GM23248 (cell line): ENCODE measurements at regions not wholly inside any gene's neighbourhood (a gene's known extent, or its start where the extent isn't known, plus 50 kb on each side); places are given as distances from the start of the nearest gene placed in this dataset.
A peak's percentile ranks its signal among the peaks of the same experiment; 100 is the strongest.

ENCODE experiments used
- DNase-seq: peaks from one replicate; pipeline ENCODE4 v3.0.0-alpha.2; 2015
- H2AFZ ChIP-seq: fragments of 200-600 bp; sonication (generic); 2 replicates; pipeline ENCODE4 v1.6.1; 2016; ENCODE audit warnings: antibody characterized with exemption
- H3F3A ChIP-seq: fragments of 200-600 bp; sonication (generic); 2 replicates; pipeline ENCODE4 v1.6.1; 2016; ENCODE audit warnings: mild to moderate bottlenecking, antibody characterized with exemption, mixed run types; ENCODE audit not compliant: insufficient read depth
- H3K27ac ChIP-seq: fragments of 200-600 bp; sonication (generic); 2 replicates; pipeline ENCODE4 v1.5.1; 2016; ENCODE audit warnings: mild to moderate bottlenecking
- H3K27me3 ChIP-seq: fragments of 200-600 bp; sonication (generic); replicated peaks from 2 replicates; pipeline ENCODE4 v1.6.1; 2016; ENCODE audit warnings: mild to moderate bottlenecking; ENCODE audit not compliant: insufficient read depth
- H3K36me3 ChIP-seq: fragments of 200-600 bp; sonication (generic); 2 replicates; pipeline ENCODE4 v1.6.1; 2016; ENCODE audit warnings: low read depth, mild to moderate bottlenecking
- H3K4me1 ChIP-seq: fragments of 200-600 bp; sonication (generic); 2 replicates; pipeline ENCODE4 v1.6.1; 2016; ENCODE audit warnings: mild to moderate bottlenecking; ENCODE audit not compliant: insufficient read depth
- H3K4me2 ChIP-seq: fragments of 200-600 bp; sonication (generic); one replicate; pipeline ENCODE4 v1.6.1; 2016; ENCODE audit warnings: mild to moderate bottlenecking; ENCODE audit not compliant: unreplicated experiment
- H3K4me3 ChIP-seq: fragments of 200-600 bp; sonication (generic); 2 replicates; pipeline ENCODE4 v1.5.1; 2016; ENCODE audit warnings: mild to moderate bottlenecking
- H3K79me2 ChIP-seq: fragments of 200-600 bp; sonication (generic); 2 replicates; pipeline ENCODE4 v1.6.1; 2016; ENCODE audit warnings: mild to moderate bottlenecking; ENCODE audit not compliant: insufficient read depth
- H3K9ac ChIP-seq: fragments of 200-600 bp; sonication (generic); 2 replicates; pipeline ENCODE4 v1.6.1; 2016; ENCODE audit warnings: mild to moderate bottlenecking
- H3K9me2 ChIP-seq: fragments of 200-600 bp; sonication (generic); 2 replicates; pipeline ENCODE4 v1.6.1; 2016; ENCODE audit warnings: mixed run types, mild to moderate bottlenecking, moderate library complexity; ENCODE audit not compliant: insufficient read depth
- H3K9me3 ChIP-seq: fragments of 200-600 bp; sonication (generic); one replicate; pipeline ENCODE4 v1.6.1; 2017; ENCODE audit warnings: low read depth
- H4K20me1 ChIP-seq: fragments of 200-600 bp; sonication (generic); 2 replicates; pipeline ENCODE4 v1.6.0; 2016; ENCODE audit not compliant: insufficient read depth
- EZH2 ChIP-seq: fragments of 200-600 bp; sonication (generic); IDR thresholded peaks from 2 replicates; pipeline ENCODE4 v1.6.1; 2018; ENCODE audit warnings: antibody characterized with exemption, mild to moderate bottlenecking; ENCODE audit not compliant: insufficient read depth, poor library complexity, severe bottlenecking
- EZH2phosphoT487 ChIP-seq: fragments of 200-600 bp; sonication (generic); IDR thresholded peaks from 2 replicates; pipeline ENCODE4 v1.6.1; 2018; ENCODE audit warnings: antibody characterized with exemption, moderate library complexity, mild to moderate bottlenecking, low read depth; ENCODE audit not compliant: insufficient read depth
- WGBS, 2 experiments: methylation state at CpG; one replicate each; pipeline ENCODE4 v1.1.6; 2015 to 2017; ENCODE audit warnings: low lambda C conversion rate in 2 of 2, low coverage in 1 of 2; ENCODE audit errors: missing lambda C conversion rate in 2 of 2; 5-methylcytosine and 5-hydroxymethylcytosine counted together
- in situ Hi-C: fragments of 300-500 bp; cut with MboI; formaldehyde crosslinking; loops from 2 replicates; pipeline ENCODE4 v1.15.0; 2020

DNA sequence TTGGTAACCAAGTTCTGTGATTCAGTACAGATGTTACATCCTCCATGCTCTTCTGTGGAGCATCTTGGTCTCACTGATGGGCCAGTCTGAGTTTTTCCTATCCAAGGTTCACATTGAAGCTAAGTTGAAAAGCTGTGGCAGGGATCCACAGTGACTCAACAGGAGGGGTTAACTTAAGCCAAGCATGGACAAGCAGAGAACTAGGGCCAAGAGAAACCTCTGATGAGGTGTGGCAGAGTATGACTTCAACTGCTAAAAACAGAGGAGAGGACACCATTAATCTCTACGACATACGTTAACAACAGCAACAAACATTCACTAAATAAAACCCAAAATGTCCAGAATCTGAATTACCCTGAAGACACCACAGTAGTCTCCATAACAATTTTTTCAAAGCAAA lies 268.1 kb upstream of the UBE2E2 start:
- no peaks in the 10 kb centered on the region for H3K9me2 ChIP-seq
- H3K9ac ChIP-seq = no peak overlapping the region
- in situ Hi-C loops = no loop called here
- no peaks in the 10 kb centered on the region for H3K36me3 ChIP-seq
- no peaks in the 10 kb centered on the region for H3K79me2 ChIP-seq
- no peaks in the 10 kb centered on the region for H3F3A ChIP-seq
- H3K4me1 ChIP-seq = no peaks in the 10 kb centered on the region
- 89 to 93% methylated on average over 2 of the region's 2 CpGs for WGBS, 2 experiments
- no peak overlapping the region for H3K4me2 ChIP-seq
- H3K9me3 ChIP-seq = no peaks in the 10 kb centered on the region
- no peaks in the 10 kb centered on the region; the same call in 1 of the 2 replicates for H3K27me3 ChIP-seq
- DNase-seq = no peak
- no peak overlapping the region for H3K27ac ChIP-seq
- H3K4me3 ChIP-seq = no peak overlapping the region
- no peaks in the 10 kb centered on the region for H4K20me1 ChIP-seq
- H2AFZ ChIP-seq = no peak overlapping the region
- TF ChIP-seq EZH2phosphoT487 (no peak), EZH2 (no peak)

DNA sequence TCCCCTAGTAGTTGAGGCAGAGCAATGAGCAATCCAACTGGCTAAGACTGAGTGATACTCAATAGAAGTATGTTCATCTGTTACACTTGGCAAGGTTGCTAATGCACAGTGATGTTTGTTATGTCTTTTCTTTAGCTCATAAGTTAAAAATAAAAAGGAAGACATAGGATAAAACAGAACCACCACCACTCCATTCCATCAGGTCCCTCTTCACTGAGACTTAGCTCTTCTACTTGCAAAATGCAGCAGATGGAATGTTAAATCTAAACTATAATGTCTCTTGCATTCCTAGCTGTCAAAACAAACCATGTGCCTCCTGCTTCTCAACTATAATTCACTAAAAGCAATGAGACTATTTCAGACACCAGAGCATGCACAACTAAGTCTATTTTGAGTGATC lies 265.6 kb upstream of the UBE2E2 start:
- in situ Hi-C loops = no loop called here
- no peaks in the 10 kb centered on the region for H3K36me3 ChIP-seq
- H3K4me1 ChIP-seq = no peaks in the 10 kb centered on the region
- H3K4me2 ChIP-seq = no peak overlapping the region
- no peaks in the 10 kb centered on the region for H3K9me2 ChIP-seq
- no peak overlapping the region for H2AFZ ChIP-seq
- no peak overlapping the region for H3K27ac ChIP-seq
- no peak for DNase-seq
- no peaks in the 10 kb centered on the region for H3K79me2 ChIP-seq
- H4K20me1 ChIP-seq = no peaks in the 10 kb centered on the region
- TF ChIP-seq EZH2 (no peak), EZH2phosphoT487 (no peak)
- H3F3A ChIP-seq = no peaks in the 10 kb centered on the region
- no peaks in the 10 kb centered on the region for H3K9me3 ChIP-seq
- no peaks in the 10 kb centered on the region; the same call in 1 of the 2 replicates for H3K27me3 ChIP-seq
- H3K9ac ChIP-seq = no peak overlapping the region
- H3K4me3 ChIP-seq = no peak overlapping the region

DNA sequence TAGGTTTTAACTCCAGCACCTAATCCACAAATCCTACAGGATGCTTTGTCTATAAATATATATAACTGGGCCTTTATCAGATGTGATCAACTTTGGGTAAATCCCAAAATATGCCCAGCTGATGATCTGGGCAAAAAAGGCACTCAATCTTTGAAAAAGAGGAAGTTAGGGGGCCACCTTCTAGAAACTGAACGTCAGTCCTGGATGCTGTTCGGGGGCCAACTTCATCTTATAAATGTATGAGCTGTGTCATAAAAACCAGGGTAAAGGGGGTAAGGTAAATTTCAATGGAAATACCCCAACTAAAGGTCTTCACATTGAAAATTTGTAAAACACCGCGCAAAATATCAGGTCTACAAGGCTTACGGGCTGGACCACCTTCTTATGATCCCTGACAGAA lies 264.4 kb upstream of the UBE2E2 start:
- WGBS, 2 experiments = 75 to 84% methylated on average over 5 of the region's 5 CpGs
- TF ChIP-seq EZH2phosphoT487 (no peak), EZH2 (no peak)
- H3K9me2 ChIP-seq = no peaks in the 10 kb centered on the region
- no peak for DNase-seq
- H3K9ac ChIP-seq = no peak overlapping the region
- no peaks in the 10 kb centered on the region for H3K79me2 ChIP-seq
- H3K36me3 ChIP-seq = no peaks in the 10 kb centered on the region
- H3K9me3 ChIP-seq = no peaks in the 10 kb centered on the region
- H4K20me1 ChIP-seq = no peaks in the 10 kb centered on the region
- no peaks in the 10 kb centered on the region for H3K4me1 ChIP-seq
- in situ Hi-C loops = no loop called here
- H2AFZ ChIP-seq = no peak overlapping the region
- H3K4me2 ChIP-seq = no peak overlapping the region
- H3K27me3 ChIP-seq = no peaks in the 10 kb centered on the region; the same call in 1 of the 2 replicates
- H3F3A ChIP-seq = no peaks in the 10 kb centered on the region
- H3K4me3 ChIP-seq = no peak overlapping the region
- H3K27ac ChIP-seq = no peak overlapping the region

DNA sequence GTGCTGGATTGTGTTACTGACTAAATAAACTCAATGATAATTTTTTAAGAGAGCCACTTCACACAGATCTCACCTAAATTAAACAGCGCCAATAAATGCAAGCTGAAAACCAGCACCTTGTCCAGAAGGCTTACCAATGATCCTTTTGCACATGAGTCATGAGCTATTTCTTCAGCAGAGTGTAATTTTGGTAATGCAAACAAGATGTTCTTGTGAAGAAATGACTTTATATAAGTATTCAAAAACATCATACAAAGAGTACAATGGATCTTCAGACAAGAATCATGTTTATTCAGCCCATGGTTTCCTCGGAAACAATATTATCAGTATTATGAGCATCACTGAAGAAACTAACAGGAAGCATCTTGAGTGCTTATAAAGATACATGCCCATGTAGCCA lies 263.8 kb upstream of the UBE2E2 start:
- TF ChIP-seq EZH2 (no peak), EZH2phosphoT487 (no peak)
- no peaks in the 10 kb centered on the region for H3K79me2 ChIP-seq
- no peaks in the 10 kb centered on the region for H4K20me1 ChIP-seq
- no peaks in the 10 kb centered on the region for H3K4me1 ChIP-seq
- in situ Hi-C loops = no loop called here
- no peaks in the 10 kb centered on the region for H3K9me3 ChIP-seq
- WGBS, 2 experiments = 56 to 58% methylated on average over 2 of the region's 2 CpGs
- no peak overlapping the region for H2AFZ ChIP-seq
- H3K9ac ChIP-seq = no peak overlapping the region
- H3K36me3 ChIP-seq = no peaks in the 10 kb centered on the region
- H3F3A ChIP-seq = no peaks in the 10 kb centered on the region
- H3K27ac ChIP-seq = no peak overlapping the region
- no peak overlapping the region for H3K4me2 ChIP-seq
- H3K4me3 ChIP-seq = no peak overlapping the region
- no peaks in the 10 kb centered on the region; the same call in 1 of the 2 replicates for H3K27me3 ChIP-seq
- no peaks in the 10 kb centered on the region for H3K9me2 ChIP-seq
- peak; percentile 43 for DNase-seq

DNA sequence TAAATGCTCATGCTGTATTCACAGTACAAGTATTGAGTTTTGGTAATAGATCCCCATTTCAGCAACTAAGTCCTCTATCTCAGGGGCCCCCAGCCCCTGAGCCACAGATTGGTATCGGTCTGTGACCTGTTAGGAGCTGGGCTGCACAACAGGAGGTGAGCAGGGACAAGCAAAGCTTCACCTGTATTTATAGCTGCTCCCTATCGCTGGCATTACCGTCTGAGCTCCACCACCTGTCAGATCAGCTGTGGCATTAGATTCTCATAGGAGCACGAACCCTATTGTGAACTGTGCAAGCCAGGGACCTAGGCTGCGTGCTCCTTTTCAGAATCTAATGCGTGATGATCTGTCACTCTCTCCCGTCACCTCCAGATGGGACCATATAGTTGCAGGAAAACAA lies 262.8 kb upstream of the UBE2E2 start:
- Histone ChIP-seq H3K9me3 (no peaks in the 10 kb centered on the region), H2AFZ (no peak overlapping the region), H3K36me3 (no peaks in the 10 kb centered on the region), H3K4me1 (no peaks in the 10 kb centered on the region), H3K27me3 (no peaks in the 10 kb centered on the region; the same call in 1 of the 2 replicates), H3K9ac (no peak overlapping the region), H3K27ac (no peak overlapping the region), H3F3A (no peaks in the 10 kb centered on the region), H3K4me3 (no peak overlapping the region), H3K9me2 (no peaks in the 10 kb centered on the region), H3K4me2 (no peak overlapping the region), H4K20me1 (no peaks in the 10 kb centered on the region), H3K79me2 (no peaks in the 10 kb centered on the region)
- DNase-seq = no peak
- no peak for TF ChIP-seq EZH2phosphoT487
- TF ChIP-seq EZH2 = no peak
- 47 to 51% methylated on average over 7 of the region's 7 CpGs for WGBS, 2 experiments
- in situ Hi-C loops = no loop called here
